Testis (tissue), 2 donors: ENCODE measurements at regions not wholly inside any gene's neighbourhood (a gene's known extent, or its start where the extent isn't known, plus 50 kb on each side); places are given as distances from the start of the nearest gene placed in this dataset.

Experiments used
- POLR2A ChIP-seq: fragments of 450-650 bp; IDR thresholded peaks from one replicate; pipeline ENCODE4 v1.6.1; 2017; ENCODE audit warnings: antibody characterized with exemption, mild to moderate bottlenecking, moderate library complexity
- TF ChIP-seq, protein P1 (sequence below), 3 experiments: fragments of 450-650 bp in 2 of 3; fragments of 200-600 bp in 1 of 3; sonication (generic) in 1 of 3; IDR thresholded peaks; one replicate each; pipeline ENCODE4 v1.5.1; 2016 to 2019; ENCODE audit warnings: antibody characterized with exemption in 3 of 3, mild to moderate bottlenecking in 2 of 3, moderate library complexity in 1 of 3

DNA sequence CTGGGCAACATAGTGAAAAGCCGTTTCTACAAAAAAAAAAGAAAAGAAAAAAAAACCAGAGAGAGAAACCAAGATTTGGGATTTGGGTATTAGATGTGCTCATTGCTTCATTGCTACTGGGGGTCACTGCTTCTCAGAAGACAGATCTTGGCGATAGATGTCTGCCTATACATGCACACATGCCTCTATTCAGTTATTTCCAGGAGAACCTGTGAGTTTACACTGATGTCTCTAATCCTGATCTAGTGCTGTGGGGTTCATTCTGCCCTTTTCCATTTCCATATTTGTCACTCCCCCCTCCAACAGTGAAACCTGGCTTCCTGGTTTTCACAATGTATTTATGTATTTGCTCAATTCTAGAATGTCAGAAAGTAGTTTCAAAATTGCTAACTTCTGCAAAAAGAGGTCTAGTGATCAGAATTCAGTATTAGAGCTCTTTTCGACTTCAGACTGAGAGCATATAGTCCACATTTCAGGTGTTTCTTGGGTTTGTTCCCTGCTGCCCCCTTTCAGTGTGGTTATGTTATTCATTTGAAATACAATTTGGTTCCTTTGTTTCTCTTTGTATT, 111.0 kb downstream of the SLC25A47 start:
- TF ChIP-seq, protein P1, sequence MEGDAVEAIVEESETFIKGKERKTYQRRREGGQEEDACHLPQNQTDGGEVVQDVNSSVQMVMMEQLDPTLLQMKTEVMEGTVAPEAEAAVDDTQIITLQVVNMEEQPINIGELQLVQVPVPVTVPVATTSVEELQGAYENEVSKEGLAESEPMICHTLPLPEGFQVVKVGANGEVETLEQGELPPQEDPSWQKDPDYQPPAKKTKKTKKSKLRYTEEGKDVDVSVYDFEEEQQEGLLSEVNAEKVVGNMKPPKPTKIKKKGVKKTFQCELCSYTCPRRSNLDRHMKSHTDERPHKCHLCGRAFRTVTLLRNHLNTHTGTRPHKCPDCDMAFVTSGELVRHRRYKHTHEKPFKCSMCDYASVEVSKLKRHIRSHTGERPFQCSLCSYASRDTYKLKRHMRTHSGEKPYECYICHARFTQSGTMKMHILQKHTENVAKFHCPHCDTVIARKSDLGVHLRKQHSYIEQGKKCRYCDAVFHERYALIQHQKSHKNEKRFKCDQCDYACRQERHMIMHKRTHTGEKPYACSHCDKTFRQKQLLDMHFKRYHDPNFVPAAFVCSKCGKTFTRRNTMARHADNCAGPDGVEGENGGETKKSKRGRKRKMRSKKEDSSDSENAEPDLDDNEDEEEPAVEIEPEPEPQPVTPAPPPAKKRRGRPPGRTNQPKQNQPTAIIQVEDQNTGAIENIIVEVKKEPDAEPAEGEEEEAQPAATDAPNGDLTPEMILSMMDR (IDR thresholded peaks at IDR 0.05) = no peak
- no peak for TF ChIP-seq POLR2A
